HFF-Myc (cell line): ENCODE measurements at regions not wholly inside any gene's neighbourhood (a gene's known extent, or its start where the extent isn't known, plus 50 kb on each side); places are given as distances from the start of the nearest gene placed in this dataset.

Source experiments
- DNase-seq: peaks from one replicate; pipeline ENCODE4 v3.0.0-alpha.2; 2011; ENCODE audit warnings: low read depth; ENCODE audit errors: extremely low read depth
- H3K4me3 ChIP-seq: replicated peaks from 2 replicates; pipeline ENCODE4 v1.5.1; 2011; ENCODE audit warnings: low read depth, mild to moderate bottlenecking, control low read depth, low read length
- TF ChIP-seq, protein P1 (sequence below): IDR thresholded peaks from 2 replicates; pipeline ENCODE4 v1.5.1; 2012; ENCODE audit warnings: mild to moderate bottlenecking, low read depth, low read length, control low read depth; ENCODE audit errors: missing control alignments

DNA sequence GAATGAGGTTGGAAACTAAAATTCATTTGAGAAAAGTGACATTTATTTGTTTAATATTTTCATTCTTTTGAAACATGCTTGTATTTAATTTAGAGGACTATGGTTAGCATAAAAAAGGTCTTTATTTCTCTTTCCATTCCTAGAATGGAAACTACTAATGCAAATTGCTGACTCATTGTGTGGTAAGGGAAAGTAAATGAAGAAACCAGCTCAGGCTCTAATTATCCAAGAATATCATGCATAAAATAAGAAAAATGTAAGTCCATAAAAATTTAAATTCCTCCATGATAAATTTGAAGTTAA lies 777.0 kb upstream of the SLITRK1 start:
- TF ChIP-seq, protein P1, sequence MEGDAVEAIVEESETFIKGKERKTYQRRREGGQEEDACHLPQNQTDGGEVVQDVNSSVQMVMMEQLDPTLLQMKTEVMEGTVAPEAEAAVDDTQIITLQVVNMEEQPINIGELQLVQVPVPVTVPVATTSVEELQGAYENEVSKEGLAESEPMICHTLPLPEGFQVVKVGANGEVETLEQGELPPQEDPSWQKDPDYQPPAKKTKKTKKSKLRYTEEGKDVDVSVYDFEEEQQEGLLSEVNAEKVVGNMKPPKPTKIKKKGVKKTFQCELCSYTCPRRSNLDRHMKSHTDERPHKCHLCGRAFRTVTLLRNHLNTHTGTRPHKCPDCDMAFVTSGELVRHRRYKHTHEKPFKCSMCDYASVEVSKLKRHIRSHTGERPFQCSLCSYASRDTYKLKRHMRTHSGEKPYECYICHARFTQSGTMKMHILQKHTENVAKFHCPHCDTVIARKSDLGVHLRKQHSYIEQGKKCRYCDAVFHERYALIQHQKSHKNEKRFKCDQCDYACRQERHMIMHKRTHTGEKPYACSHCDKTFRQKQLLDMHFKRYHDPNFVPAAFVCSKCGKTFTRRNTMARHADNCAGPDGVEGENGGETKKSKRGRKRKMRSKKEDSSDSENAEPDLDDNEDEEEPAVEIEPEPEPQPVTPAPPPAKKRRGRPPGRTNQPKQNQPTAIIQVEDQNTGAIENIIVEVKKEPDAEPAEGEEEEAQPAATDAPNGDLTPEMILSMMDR, result no peak
- no peak for DNase-seq
- no peak overlapping the region for H3K4me3 ChIP-seq

DNA sequence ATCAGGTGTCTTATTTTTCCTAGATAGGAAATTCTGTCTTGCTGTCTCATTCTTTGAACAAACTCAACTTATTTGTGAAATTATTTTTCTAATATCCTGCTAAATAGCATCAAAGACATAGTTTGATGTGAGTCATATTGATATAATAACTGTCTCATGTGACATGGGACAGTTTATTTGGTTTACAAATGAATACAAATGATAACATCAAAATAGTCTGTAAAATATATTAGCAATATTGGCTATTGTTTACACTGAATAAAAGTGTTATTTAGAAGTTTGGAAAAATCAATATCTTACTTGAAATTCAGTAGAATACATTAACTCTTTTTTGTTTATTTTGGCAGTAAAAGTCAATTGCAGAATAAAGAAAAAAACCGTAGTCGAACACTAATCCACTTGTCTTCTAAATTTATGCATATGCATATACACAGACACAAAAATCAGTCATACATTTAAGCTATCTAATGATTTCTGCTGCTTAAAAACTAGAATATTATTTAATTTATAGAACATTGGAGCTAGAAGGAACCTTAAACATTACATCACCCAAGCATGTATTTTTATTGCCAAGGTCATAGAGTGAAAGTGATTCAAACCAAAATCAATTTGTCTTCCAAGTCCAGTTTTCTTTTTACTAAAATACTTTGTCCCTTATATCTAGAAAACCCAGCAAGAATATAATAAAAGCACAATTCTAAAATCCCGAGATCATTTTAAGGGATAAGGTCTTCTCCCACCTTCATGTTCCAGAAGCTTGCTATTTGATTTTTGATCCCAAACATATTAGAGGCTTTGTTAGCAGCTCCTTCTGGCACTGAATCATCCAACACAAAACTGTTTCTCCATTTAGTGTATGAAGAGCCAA lies 776.5 kb upstream of the SLITRK1 start:
- no peak for DNase-seq
- H3K4me3 ChIP-seq, result no peak overlapping the region
- TF ChIP-seq, protein P1, result no peak

DNA sequence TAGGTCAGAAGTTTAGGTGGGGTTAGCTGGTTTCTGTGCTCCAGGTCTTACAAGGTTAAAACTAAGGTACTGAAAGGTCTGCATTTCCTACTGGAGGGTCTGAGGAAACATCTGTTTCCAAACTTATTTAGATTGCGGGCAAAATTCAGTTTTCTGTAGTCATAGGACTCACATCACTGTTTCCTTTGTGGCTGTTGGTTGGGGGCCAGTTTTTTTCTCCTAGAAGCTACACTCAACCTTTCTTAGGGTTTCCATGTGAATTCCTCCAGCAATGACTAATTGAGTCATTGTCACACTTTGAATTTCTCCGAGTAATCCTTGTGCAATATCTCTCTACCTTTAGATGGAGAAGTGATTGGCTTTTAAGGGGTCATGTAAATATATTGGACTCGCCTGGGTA lies 773.4 kb upstream of the SLITRK1 start:
- TF ChIP-seq, protein P1, result no peak
- H3K4me3 ChIP-seq, result no peak overlapping the region
- no peak for DNase-seq

GRCh38 chr13:84654654-84655275 lies 772.5 kb upstream of the SLITRK1 start:
- H3K4me3 ChIP-seq, result no peak overlapping the region
- TF ChIP-seq, protein P1, result no peak
- DNase-seq, result no peak

GRCh38 chr13:84653915-84654534 lies 771.8 kb upstream of the SLITRK1 start:
- no peak for DNase-seq
- TF ChIP-seq, protein P1, result no peak
- no peak overlapping the region for H3K4me3 ChIP-seq

DNA sequence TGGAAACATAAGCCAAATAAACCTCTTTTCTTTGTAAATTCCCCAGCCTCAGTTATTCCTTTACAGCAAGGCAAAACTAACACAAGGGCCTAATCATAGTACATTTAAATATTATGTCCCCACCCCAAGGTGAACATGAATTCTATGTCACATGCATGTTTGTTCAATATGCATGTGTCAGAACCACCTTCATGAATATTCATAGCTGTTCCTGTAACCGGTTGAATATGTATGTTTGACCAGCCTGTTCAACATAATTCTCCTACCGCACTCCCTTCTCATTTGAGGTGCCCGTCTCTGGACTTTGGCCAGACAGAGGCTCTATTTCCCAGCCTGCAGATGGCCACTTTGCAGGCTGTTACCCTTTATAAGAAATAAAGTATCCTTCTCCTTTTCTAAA lies 769.4 kb upstream of the SLITRK1 start:
- TF ChIP-seq, protein P1, result no peak
- no peak overlapping the region for H3K4me3 ChIP-seq
- DNase-seq, result no peak
